Mucosa of stomach (tissue), 1 donor: ENCODE measurements at regions not wholly inside any gene's neighbourhood (a gene's known extent, or its start where the extent isn't known, plus 50 kb on each side); places are given as distances from the start of the nearest gene placed in this dataset.

ENCODE experiments used
- H3K27me3 ChIP-seq: one replicate; pipeline ENCODE4 v1.7.0; 2013; ENCODE audit warnings: mild to moderate bottlenecking, low read length; ENCODE audit not compliant: control insufficient read depth, insufficient read depth
- H3K36me3 ChIP-seq: one replicate; pipeline ENCODE4 v1.7.0; 2013; ENCODE audit warnings: low read length; ENCODE audit not compliant: control insufficient read depth, insufficient read depth
- H3K4me1 ChIP-seq: one replicate; pipeline ENCODE4 v1.7.0; 2013; ENCODE audit warnings: mild to moderate bottlenecking, low read length; ENCODE audit not compliant: control insufficient read depth, insufficient read depth
- H3K4me3 ChIP-seq: one replicate; pipeline ENCODE4 v1.7.0; 2013; ENCODE audit warnings: low read length
- H3K9ac ChIP-seq: one replicate; pipeline ENCODE4 v1.7.0; 2013; ENCODE audit warnings: mild to moderate bottlenecking, low read length, moderate library complexity
- H3K9me3 ChIP-seq: one replicate; pipeline ENCODE4 v1.7.0; 2013; ENCODE audit warnings: mild to moderate bottlenecking, low read length, moderate library complexity; ENCODE audit not compliant: control insufficient read depth
- donor health status: Pancreatic carcinoma.

- Histone ChIP-seq H3K4me3 (no peak overlapping the region), H3K36me3 (no peaks in the 10 kb centered on the region), H3K4me1 (peaks cover 44% of the 10 kb centered on the region), H3K27me3 (peaks cover 3% of the 10 kb centered on the region), H3K9me3 (no peaks in the 10 kb centered on the region), H3K9ac (no peak overlapping the region)
Measured at GRCh38 chr9:84136119-84136868, 155.7 kb downstream of the RMI1 start.

GRCh38 chr9:84137968-84138367 is 157.4 kb downstream of the RMI1 start:
- H3K9me3 ChIP-seq, result no peaks in the 10 kb centered on the region
- H3K27me3 ChIP-seq, result peaks cover 3% of the 10 kb centered on the region
- no peaks in the 10 kb centered on the region for H3K36me3 ChIP-seq
- no peak overlapping the region for H3K9ac ChIP-seq
- peaks cover 44% of the 10 kb centered on the region for H3K4me1 ChIP-seq
- H3K4me3 ChIP-seq, result no peak overlapping the region

GRCh38 chr9:84138541-84138940 is 157.9 kb downstream of the RMI1 start:
- Histone ChIP-seq H3K4me1 (peaks cover 44% of the 10 kb centered on the region), H3K27me3 (peaks cover 3% of the 10 kb centered on the region), H3K4me3 (no peak overlapping the region), H3K9me3 (no peaks in the 10 kb centered on the region), H3K36me3 (no peaks in the 10 kb centered on the region), H3K9ac (no peak overlapping the region)

DNA sequence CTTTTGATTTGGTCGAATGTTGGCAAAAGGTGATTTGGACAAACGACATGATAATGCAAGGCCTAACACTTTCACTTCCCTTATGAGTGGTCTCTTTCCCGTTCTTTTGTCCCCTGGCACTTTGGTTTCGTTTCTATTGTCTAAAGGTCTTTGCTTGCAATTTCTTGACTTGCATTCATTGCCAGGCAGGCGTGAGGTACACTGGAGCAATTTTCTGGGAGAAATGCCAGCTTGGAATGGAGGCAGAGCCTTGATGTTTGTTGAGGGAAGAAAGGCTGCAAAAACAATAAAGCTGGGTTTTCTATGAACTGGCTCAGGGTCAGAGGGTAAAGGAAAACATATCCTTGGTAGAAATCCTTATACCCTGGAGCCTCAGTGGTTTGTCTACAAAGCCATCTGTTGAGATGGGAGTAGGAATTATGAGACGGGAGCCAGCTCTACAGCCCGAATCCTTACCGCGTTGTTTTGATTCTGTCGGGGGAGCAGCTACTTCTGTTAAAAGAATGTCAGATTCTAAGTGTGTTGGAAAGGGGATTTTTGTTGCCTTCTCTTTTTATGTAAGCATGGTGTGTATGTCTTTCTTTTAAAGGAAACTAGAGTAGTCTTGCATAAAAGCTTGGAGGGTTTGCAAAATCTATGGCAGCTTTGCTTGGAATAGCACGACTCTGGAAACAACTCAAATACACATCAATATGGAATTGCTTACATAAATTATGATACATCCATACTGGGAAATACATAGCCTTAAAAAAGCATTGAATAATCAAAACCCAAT is 158.9 kb downstream of the RMI1 start:
- Histone ChIP-seq H3K9me3 (no peaks in the 10 kb centered on the region), H3K27me3 (peaks cover 3% of the 10 kb centered on the region), H3K4me3 (no peak overlapping the region), H3K9ac (no peak overlapping the region), H3K36me3 (no peaks in the 10 kb centered on the region), H3K4me1 (peaks cover 44% of the 10 kb centered on the region)

- peak overlapping the region; percentile 83 for H3K9ac ChIP-seq
- peak overlapping the region; percentile 82 for H3K4me3 ChIP-seq
- H3K36me3 ChIP-seq, result no peaks in the 10 kb centered on the region
- peaks cover 3% of the 10 kb centered on the region for H3K27me3 ChIP-seq
- H3K4me1 ChIP-seq, result peaks cover 41% of the 10 kb centered on the region
- no peaks in the 10 kb centered on the region for H3K9me3 ChIP-seq
Measured at GRCh38 chr9:84140535-84141101, 160.0 kb downstream of the RMI1 start.

DNA sequence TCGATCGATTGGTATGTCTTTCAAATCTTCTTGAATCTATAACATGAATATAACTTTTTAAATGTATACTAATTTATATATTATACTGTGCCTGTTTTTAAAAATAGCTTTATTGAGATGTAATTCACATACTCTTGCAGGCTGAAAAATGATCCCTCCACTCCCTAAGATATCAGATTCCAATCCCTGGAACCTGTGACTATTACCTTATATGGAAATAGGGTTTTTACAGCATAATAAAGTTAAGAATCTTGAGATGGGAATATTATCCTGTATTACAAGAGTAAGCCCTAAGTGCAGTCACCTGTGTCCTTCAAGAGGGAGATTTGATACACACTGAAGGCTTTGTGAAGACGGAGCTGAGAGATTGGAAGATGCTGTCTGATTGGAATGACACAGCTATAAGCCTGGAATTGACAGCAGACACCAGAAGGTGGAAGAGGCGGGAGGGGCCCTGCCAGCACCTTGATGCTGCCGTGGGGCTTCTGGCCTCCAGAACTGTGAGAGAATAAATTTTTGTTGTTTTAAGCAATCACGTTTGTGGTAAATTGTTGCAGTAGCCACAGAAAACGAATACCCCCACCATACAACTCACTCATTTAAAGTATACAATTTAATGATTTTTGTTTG is 161.3 kb downstream of the RMI1 start:
- Histone ChIP-seq H3K4me3 (no peak overlapping the region), H3K36me3 (no peaks in the 10 kb centered on the region), H3K9ac (no peak overlapping the region), H3K4me1 (peaks cover 40% of the 10 kb centered on the region), H3K27me3 (peaks cover 3% of the 10 kb centered on the region), H3K9me3 (no peaks in the 10 kb centered on the region)

- Histone ChIP-seq H3K4me1 (peaks cover 20% of the 10 kb centered on the region), H3K27me3 (peaks cover 3% of the 10 kb centered on the region), H3K9me3 (no peaks in the 10 kb centered on the region), H3K36me3 (no peaks in the 10 kb centered on the region), H3K4me3 (no peak overlapping the region), H3K9ac (no peak overlapping the region)
Measured at GRCh38 chr9:84145031-84145430, 164.4 kb downstream of the RMI1 start.

GRCh38 chr9:84145780-84146179 is 165.2 kb downstream of the RMI1 start:
- Histone ChIP-seq H3K9ac (no peak overlapping the region), H3K27me3 (no peaks in the 10 kb centered on the region), H3K9me3 (no peaks in the 10 kb centered on the region), H3K4me3 (no peak overlapping the region), H3K36me3 (no peaks in the 10 kb centered on the region), H3K4me1 (peaks cover 16% of the 10 kb centered on the region)

GRCh38 chr9:84146893-84147710 is 166.5 kb downstream of the RMI1 start:
- Histone ChIP-seq H3K4me3 (no peak overlapping the region), H3K9ac (no peak overlapping the region), H3K36me3 (no peaks in the 10 kb centered on the region), H3K27me3 (no peaks in the 10 kb centered on the region), H3K9me3 (no peaks in the 10 kb centered on the region), H3K4me1 (peaks cover 16% of the 10 kb centered on the region)

GRCh38 chr9:84151236-84151635 is 170.6 kb downstream of the RMI1 start:
- H3K9ac ChIP-seq, result no peak overlapping the region
- H3K9me3 ChIP-seq, result no peaks in the 10 kb centered on the region
- no peak overlapping the region for H3K4me3 ChIP-seq
- no peaks in the 10 kb centered on the region for H3K27me3 ChIP-seq
- peaks cover 24% of the 10 kb centered on the region for H3K4me1 ChIP-seq
- no peaks in the 10 kb centered on the region for H3K36me3 ChIP-seq

- H3K36me3 ChIP-seq, result no peaks in the 10 kb centered on the region
- peaks cover 20% of the 10 kb centered on the region for H3K4me1 ChIP-seq
- no peaks in the 10 kb centered on the region for H3K27me3 ChIP-seq
- H3K4me3 ChIP-seq, result no peak overlapping the region
- H3K9me3 ChIP-seq, result no peaks in the 10 kb centered on the region
- H3K9ac ChIP-seq, result no peak overlapping the region
Measured at GRCh38 chr9:84151640-84152039, 171.0 kb downstream of the RMI1 start.
